Osteoblast (primary cell): ENCODE measurements at regions not wholly inside any gene's neighbourhood (a gene's known extent, or its start where the extent isn't known, plus 50 kb on each side); places are given as distances from the start of the nearest gene placed in this dataset.
A peak's percentile ranks its signal among the peaks of the same experiment; 100 is the strongest.

Source experiments
- DNase-seq: peaks from one replicate; pipeline ENCODE4 v3.0.0; 2011; ENCODE audit warnings: low spot score, mixed read lengths; ENCODE audit not compliant: insufficient read length; ENCODE audit errors: missing footprints
- H2AFZ ChIP-seq: 2 replicates; pipeline ENCODE4 v1.6.0; 2011; ENCODE audit warnings: mild to moderate bottlenecking, low read length
- H3K27ac ChIP-seq: 2 replicates; pipeline ENCODE4 v1.5.1; 2011; ENCODE audit warnings: mild to moderate bottlenecking, low read depth, low read length, moderate library complexity
- H3K27me3 ChIP-seq: 2 replicates; pipeline ENCODE4 v1.6.0; 2012; ENCODE audit warnings: mild to moderate bottlenecking, control low read depth, inconsistent platforms, low read length, moderate library complexity; ENCODE audit not compliant: insufficient read depth
- H3K36me3 ChIP-seq: 2 replicates; pipeline ENCODE4 v1.5.1; 2011; ENCODE audit warnings: mild to moderate bottlenecking, low read length, control low read depth, moderate library complexity; ENCODE audit not compliant: insufficient read depth
- H3K4me1 ChIP-seq: 2 replicates; pipeline ENCODE4 v1.5.1; 2011; ENCODE audit warnings: mild to moderate bottlenecking, low read length, control low read depth, moderate library complexity; ENCODE audit not compliant: insufficient read depth
- H3K4me2 ChIP-seq: 2 replicates; pipeline ENCODE4 v1.6.0; 2011; ENCODE audit warnings: mild to moderate bottlenecking, low read length; ENCODE audit not compliant: insufficient read depth
- H3K4me3 ChIP-seq: fragments of 200-600 bp; sonication (generic); 3 replicates; pipeline ENCODE4 v1.5.1; 2012; ENCODE audit warnings: mild to moderate bottlenecking, low read length, inconsistent platforms; ENCODE audit not compliant: insufficient read depth
- H3K79me2 ChIP-seq: 2 replicates; pipeline ENCODE4 v1.6.0; 2012; ENCODE audit warnings: mild to moderate bottlenecking, low read length, control low read depth, inconsistent platforms; ENCODE audit not compliant: insufficient read depth
- H3K9me3 ChIP-seq: 2 replicates; pipeline ENCODE4 v1.5.1; 2011; ENCODE audit warnings: low read depth, low read length, control low read depth
- H4K20me1 ChIP-seq: 2 replicates; pipeline ENCODE4 v1.6.0; 2012; ENCODE audit warnings: mild to moderate bottlenecking, low read length, control low read depth; ENCODE audit not compliant: insufficient read depth
- CTCF ChIP-seq: IDR thresholded peaks from 2 replicates; pipeline ENCODE4 v1.5.1; 2011; ENCODE audit warnings: mild to moderate bottlenecking, low read depth, low read length, moderate library complexity; ENCODE audit errors: extremely low read depth

- Histone ChIP-seq H3K4me1 (peaks cover 9% of the 10 kb centered on the region), H3K4me3 (no peak overlapping the region), H3K27ac (peak overlapping the region; percentile 35), H4K20me1 (no peaks in the 10 kb centered on the region), H3K9me3 (no peaks in the 10 kb centered on the region), H3K4me2 (peak overlapping the region; percentile 9), H2AFZ (peak overlapping the region; percentile 30), H3K79me2 (no peaks in the 10 kb centered on the region), H3K27me3 (no peaks in the 10 kb centered on the region), H3K36me3 (no peaks in the 10 kb centered on the region)
- DNase-seq = peak; percentile 80
- TF ChIP-seq CTCF = no peak
These were observed 59.8 kb upstream of the GPM6B start for GRCh38 chrX:13876652-13877051.

- Histone ChIP-seq H3K4me2 (no peak overlapping the region), H3K27me3 (no peaks in the 10 kb centered on the region)
These were observed 58.7 kb upstream of the GPM6B start for GRCh38 chrX:13875572-13875971.

GRCh38 chrX:13868591-13868990, 51.7 kb upstream of the GPM6B start:
- Histone ChIP-seq H3K79me2 (no peaks in the 10 kb centered on the region), H3K4me1 (peaks cover 15% of the 10 kb centered on the region), H3K27me3 (peaks cover 3% of the 10 kb centered on the region), H3K9me3 (no peaks in the 10 kb centered on the region), H4K20me1 (no peaks in the 10 kb centered on the region), H2AFZ (no peak overlapping the region), H3K4me3 (no peak overlapping the region), H3K4me2 (no peak overlapping the region), H3K36me3 (no peaks in the 10 kb centered on the region), H3K27ac (peak overlapping the region; percentile 47)
- no peak for TF ChIP-seq CTCF
- no peak for DNase-seq

More at GRCh38 chrX:13875572-13875971, 58.7 kb upstream of the GPM6B start:
- no peak overlapping the region for H3K4me3 ChIP-seq
- no peak overlapping the region for H3K27ac ChIP-seq
- DNase-seq = no peak
- TF ChIP-seq CTCF = no peak
- no peaks in the 10 kb centered on the region for H3K36me3 ChIP-seq
- H4K20me1 ChIP-seq = no peaks in the 10 kb centered on the region
- H3K9me3 ChIP-seq = no peaks in the 10 kb centered on the region
- no peaks in the 10 kb centered on the region for H3K79me2 ChIP-seq
- H2AFZ ChIP-seq = no peak overlapping the region
- peaks cover 9% of the 10 kb centered on the region for H3K4me1 ChIP-seq
